K562 (cell line): ENCODE measurements at regions not wholly inside any gene's neighbourhood (a gene's known extent, or its start where the extent isn't known, plus 50 kb on each side); places are given as distances from the start of the nearest gene placed in this dataset.

Source experiments
- ATF2 ChIP-seq: sonication (generic); formaldehyde crosslinking; IDR thresholded peaks from 2 replicates; pipeline ENCODE4 v1.8.1; 2022; ENCODE audit warnings: missing genetic modification reagents
- CAMTA2 ChIP-seq: fragments of 250-450 bp; sonication (Bioruptor Pico); conservative IDR thresholded peaks from 2 replicates; pipeline ENCODE4 v1.5.1; 2022
- CEBPG ChIP-seq, 3 experiments: fragments of 200-800 bp in 1 of 3; sonication (Bioruptor generic) in 1 of 3; sonication (generic) in 1 of 3; formaldehyde crosslinking in 1 of 3; IDR thresholded peaks in 2 of 3; conservative IDR thresholded peaks in 1 of 3; 2 replicates each; pipeline versions ENCODE4 v1.6.1 to v1.8.0; 2016 to 2022; ENCODE audit warnings: missing compliant biosample characterization in 2 of 3, missing genetic modification characterization in 2 of 3, mild to moderate bottlenecking in 1 of 3, missing genetic modification reagents in 1 of 3
- CHD1 ChIP-seq: fragments of 200-600 bp; sonication (generic); IDR thresholded peaks from one replicate; pipeline ENCODE4 v1.6.1; 2012; ENCODE audit warnings: mild to moderate bottlenecking, moderate library complexity, low read length, inconsistent platforms
- ELK1 ChIP-seq: sonication (generic); formaldehyde crosslinking; IDR thresholded peaks from 2 replicates; pipeline ENCODE4 v1.8.1; 2022; ENCODE audit warnings: missing genetic modification reagents
- HNRNPUL1 ChIP-seq: fragments of 200-400 bp; formaldehyde crosslinking; IDR thresholded peaks from 2 replicates; pipeline ENCODE4 v1.6.1; 2017; ENCODE audit warnings: low read length
- HOXB6 ChIP-seq: fragments of 250-450 bp; sonication (Bioruptor Pico); IDR thresholded peaks from 2 replicates; pipeline ENCODE4 v1.5.1; 2022; ENCODE audit warnings: mild to moderate bottlenecking, borderline replicate concordance
- KLF6 ChIP-seq: fragments of 250-450 bp; sonication (Bioruptor Pico); IDR thresholded peaks from 2 replicates; pipeline ENCODE4 v1.4.0; 2020; ENCODE audit warnings: mild to moderate bottlenecking, moderate library complexity, borderline replicate concordance
- MECOM ChIP-seq: fragments of 250-450 bp; sonication (Bioruptor Pico); IDR thresholded peaks from 2 replicates; pipeline ENCODE4 v1.8.0; 2022; ENCODE audit warnings: inconsistent platforms
- NELFE ChIP-seq: IDR thresholded peaks from 2 replicates; pipeline ENCODE4 v1.6.1; 2011; ENCODE audit warnings: mild to moderate bottlenecking; ENCODE audit not compliant: insufficient read depth, insufficient read length
- NFIX ChIP-seq: fragments of 250-450 bp; sonication (Bioruptor Pico); IDR thresholded peaks from 2 replicates; pipeline ENCODE4 v1.4.0; 2020; ENCODE audit warnings: low read depth, mild to moderate bottlenecking, moderate library complexity
- NR2C1 ChIP-seq, 2 experiments: fragments of 450-650 bp; IDR thresholded peaks; 2 replicates each; pipeline ENCODE4 v1.6.1; 2017; ENCODE audit warnings: mild to moderate bottlenecking in 2 of 2, antibody characterized with exemption in 1 of 2, inconsistent platforms in 1 of 2, missing compliant biosample characterization in 1 of 2, missing genetic modification characterization in 1 of 2
- NR2C2 ChIP-seq, 2 experiments: fragments of 200-800 bp in 1 of 2; sonication (Bioruptor generic) in 1 of 2; sonication (generic) in 1 of 2; formaldehyde crosslinking in 1 of 2; IDR thresholded peaks; 2 replicates each; pipeline versions ENCODE4 v1.6.1 to v1.8.0; 2016 to 2022; ENCODE audit warnings: mild to moderate bottlenecking in 1 of 2, missing compliant biosample characterization in 1 of 2, missing genetic modification characterization in 1 of 2, missing genetic modification reagents in 1 of 2
- PHTF2 ChIP-seq: fragments of 250-450 bp; sonication (Bioruptor Pico); IDR thresholded peaks from 2 replicates; pipeline ENCODE4 v1.5.0; 2021; ENCODE audit warnings: mild to moderate bottlenecking
- PML ChIP-seq: IDR thresholded peaks from 2 replicates; pipeline ENCODE4 v1.6.1; 2012; ENCODE audit warnings: low read length, inconsistent platforms
- PPARD ChIP-seq: fragments of 250-450 bp; sonication (Bioruptor Pico); IDR thresholded peaks from 2 replicates; pipeline ENCODE4 v1.8.0; 2022; ENCODE audit warnings: inconsistent platforms, mild to moderate bottlenecking, moderate library complexity
- RCOR1 ChIP-seq, 2 experiments: IDR thresholded peaks; 2 replicates each; pipeline ENCODE4 v1.6.1; 2012; ENCODE audit warnings: low read depth in 2 of 2, low read length in 2 of 2, borderline replicate concordance in 1 of 2, improper control_type of control experiment in 1 of 2
- SMAD3 ChIP-seq: fragments of 450-650 bp; formaldehyde crosslinking; conservative IDR thresholded peaks from 2 replicates; pipeline ENCODE4 v1.4.0; 2020; ENCODE audit warnings: mild to moderate bottlenecking
- TBL1XR1 ChIP-seq, 2 experiments: IDR thresholded peaks; 2 replicates each; pipeline ENCODE4 v1.6.1; 2012; ENCODE audit warnings: improper control_type of control experiment in 2 of 2, low read length in 2 of 2, mild to moderate bottlenecking in 1 of 2
- WHSC1 ChIP-seq: IDR thresholded peaks from one replicate; pipeline ENCODE4 v1.6.1; 2012; ENCODE audit warnings: low read length, control low read depth, inconsistent platforms
- ZNF134 ChIP-seq: fragments of 250-450 bp; sonication (Bioruptor Pico); conservative IDR thresholded peaks from 2 replicates; pipeline ENCODE4 v1.4.0; 2020
- ZNF174 ChIP-seq: fragments of 250-450 bp; sonication (Bioruptor Pico); IDR thresholded peaks from 2 replicates; pipeline ENCODE4 v1.4.0; 2020; ENCODE audit warnings: mild to moderate bottlenecking
- ZNF23 ChIP-seq: fragments of 250-450 bp; sonication (Bioruptor Pico); IDR thresholded peaks from 2 replicates; pipeline ENCODE4 v1.4.0; 2020; ENCODE audit warnings: mild to moderate bottlenecking

DNA sequence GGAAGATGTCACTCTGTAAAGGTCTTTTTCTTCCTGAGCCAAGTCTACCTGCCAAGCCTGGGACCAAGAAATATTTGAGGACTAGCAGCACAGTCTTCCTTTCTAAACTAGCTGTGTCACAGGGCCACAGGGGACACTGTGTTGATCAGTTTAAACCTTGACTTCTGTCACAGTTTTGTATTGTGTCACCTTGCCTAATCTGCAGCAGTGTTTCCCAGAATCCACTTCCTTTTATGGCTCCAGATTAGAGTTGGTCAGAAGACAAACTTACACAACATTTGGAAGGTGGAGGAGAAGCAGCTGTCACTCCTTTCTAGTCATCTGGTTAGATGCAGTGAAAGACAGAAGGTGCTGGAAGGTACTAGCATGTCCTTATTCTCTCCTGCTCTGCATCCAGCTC, 143.1 kb upstream of the BCOR start (continued):
- TF ChIP-seq WHSC1, result no peak
- TF ChIP-seq PPARD, result no peak
- no peak for TF ChIP-seq ZNF174 (CRISPR knock-in tag)
- no peak for TF ChIP-seq NELFE
- TF ChIP-seq NR2C1 (IDR thresholded peaks at IDR 0.05), result no peak
- no peak for TF ChIP-seq NR2C1 (tag; IDR thresholded peaks at IDR 0.05)
- TF ChIP-seq HOXB6, result no peak
- TF ChIP-seq HNRNPUL1, result no peak
- no peak for TF ChIP-seq PHTF2 (CRISPR knock-in tag)
- TF ChIP-seq ATF2, result no peak
- TF ChIP-seq KLF6, result no peak
- TF ChIP-seq ZNF23 (CRISPR knock-in tag), result no peak
- TF ChIP-seq TBL1XR1 (IDR thresholded peaks at IDR 0.05; ENCODE audit: low read length in 2 of 2), result 0 out of 4 replicates have a peak, but pooled peaks of 1 of the 2 experiments have one; percentile 28
- TF ChIP-seq CEBPG (CRISPR knock-in tag; IDR thresholded peaks at IDR 0.05), result peak; percentile 36; the same call in 1 of the 2 replicates
- peak; percentile 70 to 76 for TF ChIP-seq CEBPG (tag; conservative IDR thresholded peaks at IDR 0.05 in 1 of 2, IDR thresholded peaks at IDR 0.05 in 1 of 2)
- TF ChIP-seq CAMTA2 (CRISPR knock-in tag), result no peak
- TF ChIP-seq NR2C2 (CRISPR knock-in tag; IDR thresholded peaks at IDR 0.05), result no peak
- 0 out of 2 replicates have a peak, but pooled peaks have one; percentile 30 for TF ChIP-seq NR2C2 (tag; IDR thresholded peaks at IDR 0.05)
- no peak for TF ChIP-seq CHD1
- TF ChIP-seq RCOR1 (IDR thresholded peaks at IDR 0.05; ENCODE audit: borderline replicate concordance in 1 of 2, low read depth in 2 of 2, low read length in 2 of 2), result 0 out of 4 replicates have a peak, but pooled peaks of 1 of the 2 experiments have one; percentile 26
- no peak for TF ChIP-seq MECOM (CRISPR knock-in tag)
- TF ChIP-seq PML, result no peak
- TF ChIP-seq SMAD3, result no peak
- TF ChIP-seq NFIX, result no peak
- TF ChIP-seq ELK1 (CRISPR knock-in tag), result no peak
- no peak for TF ChIP-seq ZNF134 (CRISPR knock-in tag)
